GM12878 (cell line): ENCODE measurements at regions not wholly inside any gene's neighbourhood (a gene's known extent, or its start where the extent isn't known, plus 50 kb on each side); places are given as distances from the start of the nearest gene placed in this dataset.

Experiments
- ATAC-seq: fragments of 200-7000 bp; cut with Tn5 transposase; 3 replicates; pipeline ENCODE4 v1.9.1; 2020; ENCODE audit warnings: mild to moderate bottlenecking, moderate library complexity
- BruUV-seq: library from RNA; stranded (reverse); fragments of 400-500 nt; replicated peaks from 2 replicates; lab custom pipeline; 2021; lab: Mats Ljungman, UMichigan
- CTCF ChIA-PET: fragments of 300-600 bp; sonication (Branson Sonifier 250); formaldehyde crosslinking; extraction: SDS; loops from one replicate; lab custom pipeline; 2021; ENCODE audit warnings: inconsistent platforms; lab: Yijun Ruan, JAX
- POLR2A ChIA-PET: fragments of 350-600 bp; formaldehyde crosslinking; extraction: SDS; loops from one replicate; lab custom pipeline; 2021; ENCODE audit warnings: inconsistent platforms; lab: Charles Lee
- RAD21 ChIA-PET: fragments of 300-600 bp; sonication (Branson Sonifier 250); formaldehyde crosslinking; loops from one replicate; lab custom pipeline; 2023; ENCODE audit warnings: antibody characterized with exemption; ENCODE audit not compliant: unreplicated experiment; lab: Charles Lee
- SMC1A ChIA-PET: fragments of 300-600 bp; sonication (Branson Sonifier 250); formaldehyde crosslinking; loops from one replicate; lab custom pipeline; 2023; ENCODE audit not compliant: unreplicated experiment, uncharacterized antibody; lab: Charles Lee
- DNase-seq: peaks from one replicate; pipeline ENCODE4 v3.0.0-alpha.2; 2011; ENCODE audit warnings: low read depth, low spot score
- FAIRE-seq: peaks from 3 replicates; lab custom pipeline; 2011; peaks lifted over from hg19 to GRCh38; lab: Jason Lieb, UNC
- H2AFZ ChIP-seq: 2 replicates; pipeline ENCODE4 v1.6.0; 2011; ENCODE audit warnings: low read depth, low read length, control low read depth; ENCODE audit not compliant: control insufficient read depth
- H3K27ac ChIP-seq: 2 replicates; pipeline ENCODE4 v1.5.1; 2011; ENCODE audit warnings: control low read depth; ENCODE audit not compliant: control insufficient read depth, insufficient read depth
- H3K27me3 ChIP-seq, 2 experiments: replicated peaks in 1 of 2; 2 replicates each; pipeline versions ENCODE4 v1.6.0 to v1.6.1; 2011; ENCODE audit warnings: low read length in 1 of 2; ENCODE audit not compliant: control insufficient read depth in 2 of 2, insufficient read depth in 2 of 2
- H3K36me3 ChIP-seq, 2 experiments: 2 replicates each; pipeline ENCODE4 v1.5.1; 2011; ENCODE audit warnings: low read length in 1 of 2; ENCODE audit not compliant: control insufficient read depth in 2 of 2, insufficient read depth in 2 of 2
- H3K4me1 ChIP-seq: 2 replicates; pipeline ENCODE4 v1.6.1; 2011; ENCODE audit warnings: mild to moderate bottlenecking, low read length, moderate library complexity, mixed read lengths; ENCODE audit not compliant: control insufficient read depth, insufficient read depth
- H3K4me2 ChIP-seq: 2 replicates; pipeline ENCODE4 v1.6.0; 2011; ENCODE audit warnings: control low read depth; ENCODE audit not compliant: control insufficient read depth, insufficient read depth
- H3K4me3 ChIP-seq: fragments of 200-600 bp; sonication (generic); 2 replicates; pipeline ENCODE4 v1.5.1; 2016
- H3K79me2 ChIP-seq: 2 replicates; pipeline ENCODE4 v1.6.0; 2011; ENCODE audit warnings: low read length; ENCODE audit not compliant: control insufficient read depth, insufficient read depth
- H3K9ac ChIP-seq: 2 replicates; pipeline ENCODE4 v1.8.0; 2011; ENCODE audit warnings: low read length, control low read depth, mixed read lengths; ENCODE audit not compliant: control insufficient read depth, insufficient read depth
- H3K9me3 ChIP-seq: replicated peaks from 3 replicates; pipeline ENCODE4 v1.5.1; 2011; ENCODE audit warnings: mild to moderate bottlenecking, low read length; ENCODE audit not compliant: control insufficient read depth, insufficient read depth
- H4K20me1 ChIP-seq: 2 replicates; pipeline ENCODE4 v1.6.0; 2011; ENCODE audit not compliant: control insufficient read depth, insufficient read depth
- CHD2 ChIP-seq: IDR thresholded peaks from 2 replicates; pipeline ENCODE4 v1.6.1; 2011; ENCODE audit warnings: low read depth, low read length, improper control_type of control experiment, borderline replicate concordance
- DPF2 ChIP-seq: fragments of 450-650 bp; IDR thresholded peaks from 2 replicates; pipeline ENCODE4 v1.6.1; 2017; ENCODE audit warnings: mild to moderate bottlenecking
- E4F1 ChIP-seq: fragments of 450-650 bp; IDR thresholded peaks from 2 replicates; pipeline ENCODE4 v1.6.1; 2018; ENCODE audit warnings: borderline replicate concordance, mild to moderate bottlenecking; ENCODE audit not compliant: partially characterized antibody
- EGR1 ChIP-seq, 2 experiments: IDR thresholded peaks; 1 replicate in 1 of 2; 2 replicates in 1 of 2; pipeline ENCODE4 v1.6.1; 2011 to 2012; ENCODE audit warnings: low read depth in 2 of 2, low read length in 2 of 2, borderline replicate concordance in 1 of 2, mild to moderate bottlenecking in 1 of 2, moderate library complexity in 1 of 2
- HCFC1 ChIP-seq: fragments of 150-350 bp; IDR thresholded peaks from 2 replicates; pipeline ENCODE4 v1.6.1; 2014; ENCODE audit warnings: low read length
- PRDM15 ChIP-seq: fragments of 450-650 bp; formaldehyde crosslinking; IDR thresholded peaks from 2 replicates; pipeline ENCODE4 v1.4.0; 2020; ENCODE audit warnings: mild to moderate bottlenecking, moderate library complexity
- RELA ChIP-seq: fragments of 450-650 bp; IDR thresholded peaks from 2 replicates; pipeline ENCODE4 v1.8.0; 2014; ENCODE audit warnings: borderline replicate concordance; ENCODE audit not compliant: partially characterized antibody
- SMARCA5 ChIP-seq: fragments of 450-650 bp; IDR thresholded peaks from 2 replicates; pipeline ENCODE4 v1.6.1; 2017; ENCODE audit warnings: mild to moderate bottlenecking
- STAT3 ChIP-seq: IDR thresholded peaks from 2 replicates; pipeline ENCODE4 v1.6.1; 2011; ENCODE audit warnings: low read depth, low read length, improper control_type of control experiment
- TAF1 ChIP-seq: IDR thresholded peaks from 2 replicates; pipeline ENCODE4 v1.6.1; 2011; ENCODE audit warnings: mild to moderate bottlenecking, low read depth, low read length, borderline replicate concordance
- WGBS: methylation state at CpG from one replicate; pipeline ENCODE4 v1.1.6; 2016; ENCODE audit warnings: low lambda C conversion rate; ENCODE audit not compliant: insufficient replicate concordance, insufficient coverage; ENCODE audit errors: missing lambda C conversion rate; 5-methylcytosine and 5-hydroxymethylcytosine counted together
- in situ Hi-C: fragments of 300-500 bp; cut with MboI; formaldehyde crosslinking; loops from 9 replicates; pipeline ENCODE4 v1.14.3; 2018; ENCODE audit warnings: mixed read lengths
- intact Hi-C: fragments of 100-400 bp; cut with micrococcal nuclease; formaldehyde crosslinking; loops from one replicate; pipeline ENCODE4 v1.14.2; 2022; ENCODE audit not compliant: unreplicated experiment

- SMC1A ChIA-PET = interaction anchor here (1.1 to 3.0 kb wide), 5 partner anchors 8 to 89 kb away, joined by 3 to 15 read pairs (median 5); no protein-coding TSS in a partner anchor
- Histone ChIP-seq H3K9ac (no peak overlapping the region), H2AFZ (no peak overlapping the region), H3K36me3 (no peaks in the 10 kb centered on the region), H4K20me1 (no peaks in the 10 kb centered on the region), H3K27ac (no peak overlapping the region), H3K4me3 (no peak overlapping the region), H3K9me3 (no peaks in the 10 kb centered on the region; the same call in 2 of the 3 replicates), H3K4me1 (no peaks in the 10 kb centered on the region), H3K79me2 (no peaks in the 10 kb centered on the region), H3K4me2 (no peak overlapping the region), H3K27me3 (no peaks in the 10 kb centered on the region)
- no peak for TF ChIP-seq RELA
- TF ChIP-seq SMARCA5 = no peak
- no peak for TF ChIP-seq CHD2
- no peak for TF ChIP-seq TAF1
- no peak for TF ChIP-seq DPF2
- no peak for TF ChIP-seq EGR1 (IDR thresholded peaks at IDR 0.05; ENCODE audit: borderline replicate concordance in 1 of 2, low read depth in 2 of 2, low read length in 2 of 2)
- no peak for TF ChIP-seq HCFC1
- BruUV-seq = no TSS peak
- ATAC-seq = no peak
- in situ Hi-C loops = no loop called here
- RAD21 ChIA-PET = no interaction called here
- 58% methylated on average over 2 of the region's 2 CpGs for WGBS
- intact Hi-C loops = no loop called here
- FAIRE-seq = no peak
- no peak for DNase-seq
- POLR2A ChIA-PET = interaction anchor here (1.0 kb wide), 1 partner anchor 21 kb away, joined by 3 read pairs; no protein-coding TSS in a partner anchor
- CTCF ChIA-PET = interaction anchor here (1.4 kb wide), 1 partner anchor 9 kb away, joined by 3 read pairs; no protein-coding TSS in a partner anchor
Measured at GRCh38 chr9:1513105-1513504, 462.9 kb downstream of the DMRT2 start.

- in situ Hi-C loops = no loop called here
- ChIA-PET RAD21 (no interaction called here), SMC1A (interaction anchor here (1.1 to 1.6 kb wide), 2 partner anchors 9 to 53 kb away, joined by 3 read pairs; no protein-coding TSS in a partner anchor), POLR2A (no interaction called here), CTCF (interaction anchor here (1.4 kb wide), 1 partner anchor 8 kb away, joined by 3 read pairs; no protein-coding TSS in a partner anchor)
- DNase-seq (no peak), FAIRE-seq (no peak), ATAC-seq (no peak)
- Histone ChIP-seq H3K27me3 (no peaks in the 10 kb centered on the region), H3K9me3 (no peaks in the 10 kb centered on the region; the same call in 2 of the 3 replicates), H2AFZ (no peak overlapping the region), H3K27ac (no peak overlapping the region), H3K4me3 (no peak overlapping the region), H3K79me2 (no peaks in the 10 kb centered on the region), H4K20me1 (no peaks in the 10 kb centered on the region), H3K4me2 (no peak overlapping the region), H3K4me1 (no peaks in the 10 kb centered on the region), H3K9ac (no peak overlapping the region), H3K36me3 (no peaks in the 10 kb centered on the region)
- BruUV-seq = no TSS peak
- 21% methylated on average over 3 of the region's 3 CpGs for WGBS
- intact Hi-C loops = no loop called here
- TF ChIP-seq STAT3 (no peak), E4F1 (no peak), PRDM15 (CRISPR knock-in tag) (no peak)
Measured at GRCh38 chr9:1514250-1514649, 464.1 kb downstream of the DMRT2 start.
